SK-N-SH treated with all-trans-retinoic acid at 6 μM for 48 hours (cell line): ENCODE measurements at regions not wholly inside any gene's neighbourhood (a gene's known extent, or its start where the extent isn't known, plus 50 kb on each side); places are given as distances from the start of the nearest gene placed in this dataset.

Experiments
- ESRRG ChIP-seq: fragments of 250-450 bp; sonication (Bioruptor Pico); IDR thresholded peaks from 2 replicates; pipeline ENCODE4 v1.6.1; 2021; ENCODE audit warnings: mild to moderate bottlenecking
- OSR1 ChIP-seq: fragments of 250-450 bp; sonication (Bioruptor Pico); IDR thresholded peaks from 2 replicates; pipeline ENCODE4 v1.8.0; 2022; ENCODE audit warnings: moderate library complexity, mild to moderate bottlenecking, inconsistent platforms
- RARB ChIP-seq: fragments of 250-450 bp; sonication (Bioruptor Pico); IDR thresholded peaks from 2 replicates; pipeline ENCODE4 v1.8.0; 2021; ENCODE audit warnings: mild to moderate bottlenecking, moderate library complexity
- SNAI2 ChIP-seq: fragments of 250-450 bp; sonication (Bioruptor Pico); IDR thresholded peaks from 2 replicates; pipeline ENCODE4 v1.5.0; 2020; ENCODE audit warnings: mild to moderate bottlenecking, moderate library complexity
- TOX ChIP-seq: fragments of 250-450 bp; sonication (Bioruptor Pico); IDR thresholded peaks from 2 replicates; pipeline ENCODE4 v1.8.0; 2021; ENCODE audit warnings: mild to moderate bottlenecking, moderate library complexity, borderline replicate concordance
- ZNF565 ChIP-seq: fragments of 450-650 bp; formaldehyde crosslinking; conservative IDR thresholded peaks from 2 replicates; pipeline ENCODE4 v1.5.0; 2020; ENCODE audit warnings: low read depth, mild to moderate bottlenecking, moderate library complexity
- TF ChIP-seq, protein P1 (sequence below): fragments of 250-450 bp; sonication (Bioruptor Pico); IDR thresholded peaks from 2 replicates; pipeline ENCODE4 v1.5.1; 2021; ENCODE audit warnings: mild to moderate bottlenecking, moderate library complexity
- TF ChIP-seq, protein P2 (sequence below): fragments of 250-450 bp; sonication (Bioruptor Pico); IDR thresholded peaks from 2 replicates; pipeline ENCODE4 v1.8.0; 2021; ENCODE audit warnings: low read depth, mild to moderate bottlenecking, moderate library complexity, borderline replicate concordance
- TF ChIP-seq, protein P3 (sequence below): fragments of 250-450 bp; sonication (Bioruptor Pico); IDR thresholded peaks from 2 replicates; pipeline ENCODE4 v1.5.1; 2020; ENCODE audit warnings: low read depth, mild to moderate bottlenecking, moderate library complexity

DNA sequence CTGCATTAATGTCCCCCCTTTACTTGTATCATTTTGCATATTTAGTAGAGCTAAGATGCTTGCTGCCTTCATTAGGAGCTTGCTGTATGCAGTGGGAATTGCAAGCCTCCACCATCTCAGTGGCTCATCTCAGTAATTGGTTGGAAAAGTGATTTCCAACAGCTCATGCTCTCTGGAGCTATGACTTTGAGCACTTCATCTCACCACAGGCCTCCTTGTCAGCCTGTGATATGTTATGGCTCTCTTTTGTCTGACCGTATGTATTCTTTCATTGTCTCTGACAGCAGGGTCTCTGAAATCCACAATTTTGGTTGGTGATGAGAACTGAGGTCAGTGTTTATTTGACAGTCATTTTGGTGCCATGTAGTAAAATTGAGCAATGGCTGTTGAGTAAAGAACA lies 345.1 kb downstream of the FAT3 start:
- TF ChIP-seq OSR1 (CRISPR knock-in tag) (no peak), ZNF565 (CRISPR knock-in tag) (no peak), ESRRG (CRISPR knock-in tag) (no peak), SNAI2 (CRISPR knock-in tag) (no peak), RARB (CRISPR knock-in tag) (no peak), TOX (CRISPR knock-in tag) (no peak)
- TF ChIP-seq, protein P1, sequence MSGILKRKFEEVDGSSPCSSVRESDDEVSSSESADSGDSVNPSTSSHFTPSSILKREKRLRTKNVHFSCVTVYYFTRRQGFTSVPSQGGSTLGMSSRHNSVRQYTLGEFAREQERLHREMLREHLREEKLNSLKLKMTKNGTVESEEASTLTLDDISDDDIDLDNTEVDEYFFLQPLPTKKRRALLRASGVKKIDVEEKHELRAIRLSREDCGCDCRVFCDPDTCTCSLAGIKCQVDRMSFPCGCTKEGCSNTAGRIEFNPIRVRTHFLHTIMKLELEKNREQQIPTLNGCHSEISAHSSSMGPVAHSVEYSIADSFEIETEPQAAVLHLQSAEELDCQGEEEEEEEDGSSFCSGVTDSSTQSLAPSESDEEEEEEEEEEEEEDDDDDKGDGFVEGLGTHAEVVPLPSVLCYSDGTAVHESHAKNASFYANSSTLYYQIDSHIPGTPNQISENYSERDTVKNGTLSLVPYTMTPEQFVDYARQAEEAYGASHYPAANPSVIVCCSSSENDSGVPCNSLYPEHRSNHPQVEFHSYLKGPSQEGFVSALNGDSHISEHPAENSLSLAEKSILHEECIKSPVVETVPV (CRISPR knock-in tag): no peak
- TF ChIP-seq, protein P2, sequence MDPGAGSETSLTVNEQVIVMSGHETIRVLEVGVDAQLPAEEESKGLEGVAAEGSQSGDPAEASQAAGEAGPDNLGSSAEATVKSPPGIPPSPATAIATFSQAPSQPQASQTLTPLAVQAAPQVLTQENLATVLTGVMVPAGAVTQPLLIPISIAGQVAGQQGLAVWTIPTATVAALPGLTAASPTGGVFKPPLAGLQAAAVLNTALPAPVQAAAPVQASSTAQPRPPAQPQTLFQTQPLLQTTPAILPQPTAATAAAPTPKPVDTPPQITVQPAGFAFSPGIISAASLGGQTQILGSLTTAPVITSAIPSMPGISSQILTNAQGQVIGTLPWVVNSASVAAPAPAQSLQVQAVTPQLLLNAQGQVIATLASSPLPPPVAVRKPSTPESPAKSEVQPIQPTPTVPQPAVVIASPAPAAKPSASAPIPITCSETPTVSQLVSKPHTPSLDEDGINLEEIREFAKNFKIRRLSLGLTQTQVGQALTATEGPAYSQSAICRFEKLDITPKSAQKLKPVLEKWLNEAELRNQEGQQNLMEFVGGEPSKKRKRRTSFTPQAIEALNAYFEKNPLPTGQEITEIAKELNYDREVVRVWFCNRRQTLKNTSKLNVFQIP (CRISPR knock-in tag): no peak
- TF ChIP-seq, protein P3, sequence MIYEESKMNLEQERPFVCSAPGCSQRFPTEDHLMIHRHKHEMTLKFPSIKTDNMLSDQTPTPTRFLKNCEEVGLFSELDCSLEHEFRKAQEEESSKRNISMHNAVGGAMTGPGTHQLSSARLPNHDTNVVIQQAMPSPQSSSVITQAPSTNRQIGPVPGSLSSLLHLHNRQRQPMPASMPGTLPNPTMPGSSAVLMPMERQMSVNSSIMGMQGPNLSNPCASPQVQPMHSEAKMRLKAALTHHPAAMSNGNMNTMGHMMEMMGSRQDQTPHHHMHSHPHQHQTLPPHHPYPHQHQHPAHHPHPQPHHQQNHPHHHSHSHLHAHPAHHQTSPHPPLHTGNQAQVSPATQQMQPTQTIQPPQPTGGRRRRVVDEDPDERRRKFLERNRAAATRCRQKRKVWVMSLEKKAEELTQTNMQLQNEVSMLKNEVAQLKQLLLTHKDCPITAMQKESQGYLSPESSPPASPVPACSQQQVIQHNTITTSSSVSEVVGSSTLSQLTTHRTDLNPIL: no peak
